Fibroblast of lung (primary cell): ENCODE measurements at regions not wholly inside any gene's neighbourhood (a gene's known extent, or its start where the extent isn't known, plus 50 kb on each side); places are given as distances from the start of the nearest gene placed in this dataset.
A peak's percentile ranks its signal among the peaks of the same experiment; 100 is the strongest.

Experiments
- DNase-seq, 2 donors: peaks; one replicate each; pipeline versions ENCODE4 v3.0.0 to v3.0.0-alpha.2; 2010; ENCODE audit warnings: low read depth in 2 of 2
- H2AFZ ChIP-seq: 2 replicates; pipeline ENCODE4 v1.5.1; 2012; ENCODE audit warnings: low read length, control low read depth, inconsistent platforms
- H3K27ac ChIP-seq: 2 replicates; pipeline ENCODE4 v1.5.1; 2011; ENCODE audit warnings: low read length, control low read depth; ENCODE audit not compliant: insufficient read depth
- H3K27me3 ChIP-seq: 2 replicates; pipeline ENCODE4 v1.5.1; 2011; ENCODE audit warnings: mild to moderate bottlenecking, low read length; ENCODE audit not compliant: control insufficient read depth, insufficient read depth
- H3K36me3 ChIP-seq: 2 replicates; pipeline ENCODE4 v1.5.1; 2011; ENCODE audit warnings: low read length; ENCODE audit not compliant: control insufficient read depth, insufficient read depth
- H3K4me1 ChIP-seq: 2 replicates; pipeline ENCODE4 v1.5.1; 2011; ENCODE audit warnings: low read length; ENCODE audit not compliant: control insufficient read depth, insufficient read depth; ENCODE audit errors: extremely low read depth
- H3K4me2 ChIP-seq: 2 replicates; pipeline ENCODE4 v1.5.1; 2011; ENCODE audit warnings: low read length, control low read depth; ENCODE audit not compliant: insufficient read depth; ENCODE audit errors: extremely low read depth
- H3K4me3 ChIP-seq, 4 experiments: fragments of 200-600 bp in 1 of 4; sonication (generic) in 1 of 4; replicated peaks in 1 of 4; 2 replicates each; pipeline ENCODE4 v1.5.1; 2011 to 2016; ENCODE audit warnings: low read length in 4 of 4, low read depth in 3 of 4, mild to moderate bottlenecking in 3 of 4, control low read depth in 2 of 4, inconsistent platforms in 1 of 4, mixed read lengths in 1 of 4; ENCODE audit not compliant: insufficient read depth in 1 of 4; ENCODE audit errors: control extremely low read depth in 1 of 4
- H3K79me2 ChIP-seq: 2 replicates; pipeline ENCODE4 v1.5.1; 2012; ENCODE audit warnings: mild to moderate bottlenecking, low read length, inconsistent platforms; ENCODE audit not compliant: control insufficient read depth, insufficient read depth
- H3K9ac ChIP-seq: 2 replicates; pipeline ENCODE4 v1.5.1; 2011; ENCODE audit warnings: mild to moderate bottlenecking, low read length, control low read depth; ENCODE audit not compliant: insufficient read depth
- H3K9me3 ChIP-seq: 2 replicates; pipeline ENCODE4 v1.5.1; 2012; ENCODE audit warnings: low read depth, low read length; ENCODE audit not compliant: control insufficient read depth, insufficient read depth
- H4K20me1 ChIP-seq: 2 replicates; pipeline ENCODE4 v1.5.1; 2011; ENCODE audit warnings: low read length; ENCODE audit not compliant: control insufficient read depth, insufficient read depth; ENCODE audit errors: extremely low read depth
- CTCF ChIP-seq, 2 donors: IDR thresholded peaks in 1 of 2; conservative IDR thresholded peaks in 1 of 2; 1 replicate in 1 of 2; 2 replicates in 1 of 2; pipeline ENCODE4 v1.5.1; 2011 to 2012; ENCODE audit warnings: low read length in 2 of 2, control low read depth in 1 of 2, inconsistent platforms in 1 of 2, low read depth in 1 of 2, mild to moderate bottlenecking in 1 of 2
- EZH2 ChIP-seq: IDR thresholded peaks from 2 replicates; pipeline ENCODE4 v1.5.1; 2012; ENCODE audit warnings: low read length, control low read depth, mild to moderate bottlenecking; ENCODE audit errors: missing control alignments

- peak in 1 of 2 donors; percentile 98 for DNase-seq
- Histone ChIP-seq H4K20me1 (no peaks in the 10 kb centered on the region), H3K27ac (no peak overlapping the region), H3K4me3 (no peak overlapping the region), H3K79me2 (no peaks in the 10 kb centered on the region), H3K4me1 (no peaks in the 10 kb centered on the region), H3K4me2 (no peak overlapping the region), H3K27me3 (no peaks in the 10 kb centered on the region), H3K9me3 (no peaks in the 10 kb centered on the region), H3K36me3 (no peaks in the 10 kb centered on the region), H3K9ac (no peak overlapping the region), H2AFZ (no peak overlapping the region)
- TF ChIP-seq CTCF (conservative IDR thresholded peaks at IDR 0.05 in 1 of 2, IDR thresholded peaks at IDR 0.05 in 1 of 2; ENCODE audit: low read depth in 1 of 2, low read length in 2 of 2) = no peak
- no peak for TF ChIP-seq EZH2
Measured at GRCh38 chr4:24266951-24267722, 317.2 kb downstream of the DHX15 start.

GRCh38 chr4:24265989-24266388 lies 318.4 kb downstream of the DHX15 start:
- no peak overlapping the region for H2AFZ ChIP-seq
- no peaks in the 10 kb centered on the region for H3K4me1 ChIP-seq
- H3K9ac ChIP-seq = no peak overlapping the region
- no peak for DNase-seq
- H3K27ac ChIP-seq = no peak overlapping the region
- no peaks in the 10 kb centered on the region for H3K36me3 ChIP-seq
- H3K4me3 ChIP-seq = no peak overlapping the region
- no peak overlapping the region for H3K4me2 ChIP-seq
- H3K9me3 ChIP-seq = no peaks in the 10 kb centered on the region
- H3K27me3 ChIP-seq = no peaks in the 10 kb centered on the region
- no peaks in the 10 kb centered on the region for H4K20me1 ChIP-seq
- H3K79me2 ChIP-seq = no peaks in the 10 kb centered on the region
- TF ChIP-seq CTCF (conservative IDR thresholded peaks at IDR 0.05 in 1 of 2, IDR thresholded peaks at IDR 0.05 in 1 of 2; ENCODE audit: low read depth in 1 of 2, low read length in 2 of 2) (no peak), EZH2 (no peak)

GRCh38 chr4:24262616-24263015 lies 321.7 kb downstream of the DHX15 start:
- Histone ChIP-seq H3K36me3 (no peaks in the 10 kb centered on the region), H3K79me2 (no peaks in the 10 kb centered on the region), H3K9ac (no peak overlapping the region), H3K27ac (no peak overlapping the region), H3K27me3 (no peaks in the 10 kb centered on the region), H3K4me3 (no peak overlapping the region), H4K20me1 (no peaks in the 10 kb centered on the region), H3K4me1 (no peaks in the 10 kb centered on the region), H3K4me2 (no peak overlapping the region), H3K9me3 (no peaks in the 10 kb centered on the region), H2AFZ (no peak overlapping the region)
- TF ChIP-seq EZH2 (no peak), CTCF (conservative IDR thresholded peaks at IDR 0.05 in 1 of 2, IDR thresholded peaks at IDR 0.05 in 1 of 2; ENCODE audit: low read depth in 1 of 2, low read length in 2 of 2) (no peak)
- DNase-seq = peak; percentile 18 to 85
